ENCODE measurements at regions not wholly inside any gene's neighbourhood (a gene's known extent, or its start where the extent isn't known, plus 50 kb on each side); places are given as distances from the start of the nearest gene placed in this dataset.

DNA sequence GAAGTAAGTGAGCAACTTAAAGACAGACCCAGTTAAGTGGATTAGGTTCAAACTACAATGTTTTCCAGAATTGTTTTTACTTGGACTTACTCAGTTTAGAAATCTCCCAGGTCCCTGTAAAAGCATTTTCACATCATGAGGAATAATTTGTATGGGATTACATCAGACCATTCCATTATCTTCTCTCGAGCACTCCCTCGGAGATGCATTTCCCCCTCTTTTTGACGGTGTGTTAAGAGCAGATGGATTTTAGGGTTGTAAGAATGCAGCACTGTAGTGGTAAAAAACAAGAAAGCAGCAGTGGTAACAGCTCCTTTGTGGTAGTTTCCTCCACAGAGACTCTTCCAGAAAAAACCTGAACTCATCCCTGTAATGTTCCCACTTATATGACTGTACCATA lies 488.4 kb downstream of the BCAT1 start:
- Histone ChIP-seq H3K27ac (ENCODE audit: low read length in 2 of 2) (no peak overlapping the region), H3K9ac (ENCODE audit: low read length) (no peak overlapping the region), H2AFZ (ENCODE audit: insufficient read depth, low read depth, low read length, poor library complexity, severe bottlenecking) (no peak overlapping the region), H3K36me3 (replicated peaks in 1 of 2; ENCODE audit: control extremely low read depth in 1 of 2, control insufficient read depth in 1 of 2, extremely low read depth in 1 of 2, insufficient read depth in 2 of 2, low read length in 1 of 2) (no peaks in the 10 kb centered on the region), H3K9me3 (ENCODE audit: control extremely low read depth in 1 of 3, control insufficient read depth in 2 of 3, insufficient read depth in 1 of 3, low read length in 2 of 3) (no peaks in the 10 kb centered on the region), H4K20me1 (ENCODE audit: control insufficient read depth, insufficient read depth, low read length, poor library complexity, severe bottlenecking) (no peaks in the 10 kb centered on the region), H3K79me2 (ENCODE audit: control insufficient read depth, insufficient read depth, low read length) (no peaks in the 10 kb centered on the region), H3K4me2 (replicated peaks; ENCODE audit: low read depth, low read length, poor library complexity, severe bottlenecking) (no peak overlapping the region), H3K4me1 (ENCODE audit: control insufficient read depth in 2 of 2, insufficient read depth in 2 of 2, low read length in 2 of 2) (no peaks in the 10 kb centered on the region), H3K27me3 (replicated peaks in 1 of 4; ENCODE audit: control extremely low read depth in 1 of 4, control insufficient read depth in 3 of 4, insufficient read depth in 4 of 4, low read length in 3 of 4) (no peaks in the 10 kb centered on the region), H3K4me3 (ENCODE audit: control extremely low read depth in 1 of 5, extremely low read depth in 1 of 5, insufficient read depth in 1 of 5, low read depth in 2 of 5, low read length in 4 of 5) (no peak overlapping the region)
- DNase-seq = no peak
- TF ChIP-seq CTCF (IDR thresholded peaks at IDR 0.05) = no peak
- no peak for TF ChIP-seq EZH2 (IDR thresholded peaks at IDR 0.05; ENCODE audit: borderline replicate concordance, insufficient read depth, low read depth, low read length, poor library complexity, severe bottlenecking)
- POLR2A ChIA-PET = no interaction called here
- Mint-ChIP-seq H3K4me3 (no peak overlapping the region), H3K9me3 (ENCODE audit: insufficient read depth) (no peaks in the 10 kb centered on the region), H3K4me1 (no peaks in the 10 kb centered on the region), H3K27me3 (no peaks in the 10 kb centered on the region), H3K27ac (no peak overlapping the region)
- intact Hi-C loops (cut with micrococcal nuclease) = no loop called here
- ATAC-seq (ENCODE audit: low read depth) = no peak
- WGBS (ENCODE audit: insufficient coverage) = no CpG with 5 or more reads among the region's 3 CpGs
- CTCF ChIA-PET = no interaction called here

DNA sequence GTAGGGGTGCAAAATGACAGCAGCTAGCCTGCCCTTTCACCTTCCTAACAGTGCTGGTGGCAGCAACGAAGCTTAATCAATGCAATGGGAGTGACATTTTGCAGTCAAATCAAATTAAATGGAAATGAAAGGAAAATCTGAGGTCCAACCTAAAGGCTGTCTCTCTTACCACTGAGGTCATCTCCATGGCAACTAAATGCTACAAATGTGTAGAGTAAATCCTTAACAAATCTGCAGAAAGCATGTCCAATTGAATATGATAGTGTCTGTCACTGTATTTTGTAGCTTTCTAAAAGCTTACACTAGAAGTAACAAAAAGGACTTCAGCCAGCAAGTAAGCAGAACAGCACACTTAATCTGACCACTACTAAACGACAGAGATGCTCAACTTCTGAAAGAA lies 488.8 kb downstream of the BCAT1 start:
- Histone ChIP-seq H3K79me2 (ENCODE audit: control insufficient read depth, insufficient read depth, low read length) (no peaks in the 10 kb centered on the region), H3K9ac (ENCODE audit: low read length) (no peak overlapping the region), H2AFZ (ENCODE audit: insufficient read depth, low read depth, low read length, poor library complexity, severe bottlenecking) (no peak overlapping the region), H4K20me1 (ENCODE audit: control insufficient read depth, insufficient read depth, low read length, poor library complexity, severe bottlenecking) (no peaks in the 10 kb centered on the region), H3K27ac (ENCODE audit: low read length in 2 of 2) (no peak overlapping the region), H3K4me3 (ENCODE audit: control extremely low read depth in 1 of 5, extremely low read depth in 1 of 5, insufficient read depth in 1 of 5, low read depth in 2 of 5, low read length in 4 of 5) (no peak overlapping the region), H3K4me1 (ENCODE audit: control insufficient read depth in 2 of 2, insufficient read depth in 2 of 2, low read length in 2 of 2) (no peaks in the 10 kb centered on the region), H3K27me3 (replicated peaks in 1 of 4; ENCODE audit: control extremely low read depth in 1 of 4, control insufficient read depth in 3 of 4, insufficient read depth in 4 of 4, low read length in 3 of 4) (no peaks in the 10 kb centered on the region), H3K36me3 (replicated peaks in 1 of 2; ENCODE audit: control extremely low read depth in 1 of 2, control insufficient read depth in 1 of 2, extremely low read depth in 1 of 2, insufficient read depth in 2 of 2, low read length in 1 of 2) (no peaks in the 10 kb centered on the region), H3K9me3 (ENCODE audit: control extremely low read depth in 1 of 3, control insufficient read depth in 2 of 3, insufficient read depth in 1 of 3, low read length in 2 of 3) (no peaks in the 10 kb centered on the region), H3K4me2 (replicated peaks; ENCODE audit: low read depth, low read length, poor library complexity, severe bottlenecking) (no peak overlapping the region)
- Mint-ChIP-seq H3K27me3 (no peaks in the 10 kb centered on the region), H3K4me3 (no peak overlapping the region), H3K4me1 (no peaks in the 10 kb centered on the region), H3K9me3 (ENCODE audit: insufficient read depth) (no peaks in the 10 kb centered on the region), H3K27ac (no peak overlapping the region)
- ATAC-seq (ENCODE audit: low read depth) = no peak
- no CpG with 5 or more reads among the region's 2 CpGs for WGBS (ENCODE audit: insufficient coverage)
- TF ChIP-seq CTCF (IDR thresholded peaks at IDR 0.05) (no peak), EZH2 (IDR thresholded peaks at IDR 0.05; ENCODE audit: borderline replicate concordance, insufficient read depth, low read depth, low read length, poor library complexity, severe bottlenecking) (no peak)
- DNase-seq = no peak
- POLR2A ChIA-PET = no interaction called here
- CTCF ChIA-PET = no interaction called here
- intact Hi-C loops (cut with micrococcal nuclease) = no loop called here
